ENCODE measurements at regions not wholly inside any gene's neighbourhood (a gene's known extent, or its start where the extent isn't known, plus 50 kb on each side); places are given as distances from the start of the nearest gene placed in this dataset.

- FAIRE-seq (peak; percentile 84), DNase-seq (ENCODE audit: insufficient read length, low spot score) (no peak)
- TF ChIP-seq POLR2A (IDR thresholded peaks at IDR 0.05; ENCODE audit: low read depth, low read length) = no peak
These were observed 151.8 kb upstream of the VLDLR start for GRCh38 chr9:2469681-2470221.

- FAIRE-seq (no peak), DNase-seq (ENCODE audit: insufficient read length, low spot score) (no peak)
- no peak for TF ChIP-seq POLR2A (IDR thresholded peaks at IDR 0.05; ENCODE audit: low read depth, low read length)
These were observed 147.9 kb upstream of the VLDLR start for GRCh38 chr9:2473681-2474080.

GRCh38 chr9:2477755-2478154 is 143.8 kb upstream of the VLDLR start:
- DNase-seq (ENCODE audit: insufficient read length, low spot score) (no peak), FAIRE-seq (no peak)
- TF ChIP-seq POLR2A (IDR thresholded peaks at IDR 0.05; ENCODE audit: low read depth, low read length) = no peak

GRCh38 chr9:2478421-2478820 is 143.2 kb upstream of the VLDLR start:
- DNase-seq (ENCODE audit: insufficient read length, low spot score) (no peak), FAIRE-seq (peak; percentile 53)
- no peak for TF ChIP-seq POLR2A (IDR thresholded peaks at IDR 0.05; ENCODE audit: low read depth, low read length)

GRCh38 chr9:2479056-2479565 is 142.5 kb upstream of the VLDLR start:
- DNase-seq (ENCODE audit: insufficient read length, low spot score) (no peak), FAIRE-seq (no peak)
- TF ChIP-seq POLR2A (IDR thresholded peaks at IDR 0.05; ENCODE audit: low read depth, low read length) = no peak

GRCh38 chr9:2480255-2480837 is 141.2 kb upstream of the VLDLR start:
- TF ChIP-seq POLR2A (IDR thresholded peaks at IDR 0.05; ENCODE audit: low read depth, low read length) = no peak

GRCh38 chr9:2481216-2481615 is 140.4 kb upstream of the VLDLR start:
- no peak for FAIRE-seq

More at GRCh38 chr9:2480255-2480837, 141.2 kb upstream of the VLDLR start:
- no peak for FAIRE-seq
- DNase-seq (ENCODE audit: insufficient read length, low spot score) = no peak

GRCh38 chr9:2486988-2487387 is 134.6 kb upstream of the VLDLR start:
- no peak for TF ChIP-seq POLR2A (IDR thresholded peaks at IDR 0.05; ENCODE audit: low read depth, low read length)
- FAIRE-seq (no peak), DNase-seq (ENCODE audit: insufficient read length, low spot score) (no peak)

More at GRCh38 chr9:2481216-2481615, 140.4 kb upstream of the VLDLR start:
- no peak for DNase-seq (ENCODE audit: insufficient read length, low spot score)
- no peak for TF ChIP-seq POLR2A (IDR thresholded peaks at IDR 0.05; ENCODE audit: low read depth, low read length)

- DNase-seq (ENCODE audit: insufficient read length, low spot score) = no peak
- no peak for FAIRE-seq
- TF ChIP-seq POLR2A (IDR thresholded peaks at IDR 0.05; ENCODE audit: low read depth, low read length) = no peak
These were observed 131.7 kb upstream of the VLDLR start for GRCh38 chr9:2489838-2490314.

GRCh38 chr9:2492161-2492560 is 129.4 kb upstream of the VLDLR start:
- no peak for FAIRE-seq
- DNase-seq (ENCODE audit: insufficient read length, low spot score) = no peak
- TF ChIP-seq POLR2A (IDR thresholded peaks at IDR 0.05; ENCODE audit: low read depth, low read length) = no peak

GRCh38 chr9:2493109-2493508 is 128.5 kb upstream of the VLDLR start:
- no peak for TF ChIP-seq POLR2A (IDR thresholded peaks at IDR 0.05; ENCODE audit: low read depth, low read length)
- DNase-seq (ENCODE audit: insufficient read length, low spot score) (no peak), FAIRE-seq (peak; percentile 43)

GRCh38 chr9:2493529-2493928 is 128.1 kb upstream of the VLDLR start:
- FAIRE-seq (peak; percentile 6), DNase-seq (ENCODE audit: insufficient read length, low spot score) (no peak)
- TF ChIP-seq POLR2A (IDR thresholded peaks at IDR 0.05; ENCODE audit: low read depth, low read length) = no peak

GRCh38 chr9:2494562-2494961 is 127.0 kb upstream of the VLDLR start:
- no peak for TF ChIP-seq POLR2A (IDR thresholded peaks at IDR 0.05; ENCODE audit: low read depth, low read length)
- FAIRE-seq (peak; percentile 89), DNase-seq (ENCODE audit: insufficient read length, low spot score) (peak; percentile 19)

- FAIRE-seq = no peak
- DNase-seq (ENCODE audit: insufficient read length, low spot score) = no peak
- TF ChIP-seq POLR2A (IDR thresholded peaks at IDR 0.05; ENCODE audit: low read depth, low read length) = no peak
These were observed 126.2 kb upstream of the VLDLR start for GRCh38 chr9:2495221-2496005.

Data from H54 (cell line).